Stomach (tissue), 8 donors: ENCODE measurements at regions not wholly inside any gene's neighbourhood (a gene's known extent, or its start where the extent isn't known, plus 50 kb on each side); places are given as distances from the start of the nearest gene placed in this dataset.

Experiments
- DNase-seq, 2 donors: peaks; one replicate each; pipeline versions ENCODE4 v3.0.0 to v3.0.0-alpha.2; 2013 to 2019
- H3K27ac ChIP-seq, 5 donors: fragments of 200-600 bp in 4 of 5; sonication (generic) in 4 of 5; one replicate each; pipeline ENCODE4 v1.5.1; 2013 to 2019; ENCODE audit warnings: mild to moderate bottlenecking in 1 of 5, moderate library complexity in 1 of 5
- H3K27me3 ChIP-seq, 3 donors: fragments of 200-600 bp; sonication (generic); one replicate each; pipeline ENCODE4 v1.5.1; 2017 to 2019; ENCODE audit warnings: mixed run types in 1 of 3
- H3K36me3 ChIP-seq, 4 donors: fragments of 200-600 bp; sonication (generic); 1 replicate in 3 of 4; 2 replicates in 1 of 4; pipeline ENCODE4 v1.5.1; 2016 to 2019
- H3K4me1 ChIP-seq, 4 donors: fragments of 200-600 bp; sonication (generic); one replicate each; pipeline ENCODE4 v1.5.1; 2016 to 2019
- H3K4me3 ChIP-seq, 4 donors: fragments of 200-600 bp; sonication (generic) in 3 of 4; one replicate each; pipeline ENCODE4 v1.5.1; 2016 to 2019; ENCODE audit warnings: mild to moderate bottlenecking in 1 of 4
- H3K9me3 ChIP-seq, 4 donors: fragments of 200-600 bp; sonication (generic); one replicate each; pipeline ENCODE4 v1.5.1; 2016 to 2019
- CTCF ChIP-seq, 7 experiments: fragments of 450-650 bp in 4 of 7; fragments of 200-600 bp in 3 of 7; sonication (generic) in 3 of 7; IDR thresholded peaks; one replicate each; pipeline ENCODE4 v1.5.1; 2016 to 2019; ENCODE audit warnings: antibody characterized with exemption in 7 of 7, control low read depth in 2 of 7, mild to moderate bottlenecking in 1 of 7
- EP300 ChIP-seq: sonication (generic); formaldehyde crosslinking; IDR thresholded peaks from one replicate; pipeline ENCODE4 v1.6.1; 2017; ENCODE audit warnings: antibody characterized with exemption
- POLR2A ChIP-seq, 4 donors: fragments of 450-650 bp; IDR thresholded peaks; one replicate each; pipeline ENCODE4 v1.6.1; 2016; ENCODE audit warnings: antibody characterized with exemption in 4 of 4, control low read depth in 2 of 4, mild to moderate bottlenecking in 1 of 4, moderate library complexity in 1 of 4
- POLR2AphosphoS5 ChIP-seq, 3 donors: sonication (generic); formaldehyde crosslinking; IDR thresholded peaks; one replicate each; pipeline ENCODE4 v1.6.1; 2016; ENCODE audit warnings: antibody characterized with exemption in 3 of 3
- WGBS, 5 donors: extraction: QIAGEN DNeasy Blood & Tissue Kit in 3 of 5; methylation state at CpG; one replicate each; pipeline versions ENCODE4 v1.1.5 to v1.1.7; 2013 to 2018; 5-methylcytosine and 5-hydroxymethylcytosine counted together
- intact Hi-C: fragments of 100-400 bp; cut with DNase I; formaldehyde crosslinking; loops from one replicate; pipeline ENCODE4 v1.15.1; 2023; ENCODE audit warnings: low total_unique reads
- donor health status: healthy with polysubstance abuse.
- donor health status: Bipolar disorder and iron deficiency.
- donor health status: healthy.

GRCh38 chr13:105251293-105251692 lies 1284.2 kb downstream of the EFNB2 start:
- no peak for DNase-seq

DNA sequence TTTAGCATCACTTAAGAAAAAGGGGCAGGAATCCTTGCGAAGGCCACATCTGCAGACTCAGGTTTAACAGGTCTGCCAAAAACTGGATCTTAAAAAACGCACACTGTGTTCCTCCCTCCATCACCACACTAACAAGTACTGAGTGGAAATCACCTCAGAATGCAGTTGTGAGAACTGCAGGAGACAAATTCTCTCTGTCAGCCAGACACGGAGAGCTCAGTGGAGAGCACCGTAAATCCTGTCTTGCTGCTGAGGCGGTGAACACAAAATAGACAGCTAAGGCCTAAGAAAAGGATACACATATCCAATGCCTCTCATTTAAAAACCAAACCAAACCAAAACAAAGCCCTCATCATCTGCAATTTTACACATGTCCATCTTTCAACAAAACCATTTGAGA lies 1287.6 kb downstream of the EFNB2 start:
- Histone ChIP-seq H3K4me1 (no peaks in the 10 kb centered on the region), H3K36me3 (no peaks in the 10 kb centered on the region), H3K27me3 (no peaks in the 10 kb centered on the region), H3K9me3 (peaks cover 0 to 4% (median 2%) of the 10 kb centered on the region in 4 donors), H3K4me3 (no peak overlapping the region), H3K27ac (no peak overlapping the region)
- intact Hi-C loops = no loop called here
- WGBS, 5 donors = 82 to 93% (median 88%) methylated on average over 5 of the region's 5 CpGs
- TF ChIP-seq POLR2AphosphoS5 (IDR thresholded peaks at IDR 0.05) (no peak), EP300 (no peak), CTCF (IDR thresholded peaks at IDR 0.05) (no peak), POLR2A (IDR thresholded peaks at IDR 0.05) (no peak)
- no peak for DNase-seq

More at GRCh38 chr13:105251293-105251692, 1284.2 kb downstream of the EFNB2 start:
- H3K4me1 ChIP-seq = no peaks in the 10 kb centered on the region
- intact Hi-C loops = no loop called here
- no peaks in the 10 kb centered on the region for H3K36me3 ChIP-seq
- H3K4me3 ChIP-seq = no peak overlapping the region
- no peaks in the 10 kb centered on the region for H3K9me3 ChIP-seq
- H3K27ac ChIP-seq = no peak overlapping the region
- H3K27me3 ChIP-seq = no peaks in the 10 kb centered on the region
- TF ChIP-seq POLR2AphosphoS5 (IDR thresholded peaks at IDR 0.05) = no peak
- TF ChIP-seq EP300 = no peak
- no peak for TF ChIP-seq CTCF (IDR thresholded peaks at IDR 0.05)
- TF ChIP-seq POLR2A (IDR thresholded peaks at IDR 0.05) = no peak

DNA sequence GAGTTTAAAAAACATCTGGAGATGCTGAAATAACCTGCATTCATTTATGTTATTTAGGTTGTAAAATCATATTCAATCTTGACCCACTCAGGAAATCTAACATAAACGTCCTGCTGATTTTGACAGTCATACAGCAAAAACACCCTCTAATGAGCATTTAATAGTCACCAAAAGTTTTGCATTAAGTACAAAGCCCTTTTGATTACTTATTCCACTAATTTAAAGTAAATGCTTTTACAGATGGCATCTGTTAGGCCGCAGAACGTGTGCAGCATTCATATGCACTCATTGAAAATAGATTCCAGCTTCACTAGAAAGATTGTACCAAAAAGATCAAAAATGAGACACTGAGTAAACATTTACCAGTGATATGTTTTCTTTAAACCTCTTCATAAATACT lies 1295.1 kb downstream of the EFNB2 start:
- no peak for DNase-seq
- H3K27ac ChIP-seq = no peak overlapping the region
- TF ChIP-seq POLR2AphosphoS5 (IDR thresholded peaks at IDR 0.05) (no peak), POLR2A (IDR thresholded peaks at IDR 0.05) (no peak), EP300 (no peak), CTCF (IDR thresholded peaks at IDR 0.05) (no peak)
- peaks cover 0 to 4% (median 2%) of the 10 kb centered on the region in 4 donors for H3K9me3 ChIP-seq
- H3K4me3 ChIP-seq = no peak overlapping the region
- H3K27me3 ChIP-seq = no peaks in the 10 kb centered on the region
- no peaks in the 10 kb centered on the region for H3K36me3 ChIP-seq
- no peaks in the 10 kb centered on the region for H3K4me1 ChIP-seq
- 61 to 75% (median 75%) methylated on average over 3 of the region's 3 CpGs for whole genome bisulfite sequencing, 5 donors
- intact Hi-C loops = no loop called here

DNA sequence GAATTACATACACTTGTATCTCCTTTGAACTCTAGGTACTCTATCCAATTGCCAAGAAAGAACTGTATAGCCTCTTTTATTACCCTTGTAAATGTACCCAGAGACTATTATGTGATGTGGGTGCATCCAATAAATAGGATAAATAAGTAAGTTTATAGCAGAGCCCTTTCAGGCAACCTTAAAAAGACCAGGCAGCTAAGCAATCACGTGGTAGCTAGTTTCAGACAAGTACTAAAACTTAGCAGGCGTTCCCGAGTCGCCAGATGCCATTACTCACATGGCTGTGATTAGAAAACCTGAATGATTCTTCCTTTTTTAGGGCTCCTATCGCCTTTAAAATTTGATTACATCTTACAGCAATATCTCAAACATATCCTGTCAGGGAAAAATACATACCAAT lies 1303.0 kb downstream of the EFNB2 start:
- intact Hi-C loops = no loop called here
- WGBS, 5 donors = 66 to 79% (median 71%) methylated on average over 5 of the region's 5 CpGs
- Histone ChIP-seq H3K4me3 (no peak overlapping the region), H3K36me3 (no peaks in the 10 kb centered on the region), H3K9me3 (no peaks in the 10 kb centered on the region), H3K4me1 (no peaks in the 10 kb centered on the region), H3K27ac (no peak overlapping the region), H3K27me3 (no peaks in the 10 kb centered on the region)
- peak in 1 of 2 donors; percentile 7 for DNase-seq
- TF ChIP-seq POLR2A (IDR thresholded peaks at IDR 0.05) (no peak), POLR2AphosphoS5 (IDR thresholded peaks at IDR 0.05) (no peak), CTCF (IDR thresholded peaks at IDR 0.05) (no peak), EP300 (no peak)
